K562 (cell line): ENCODE measurements at regions not wholly inside any gene's neighbourhood (a gene's known extent, or its start where the extent isn't known, plus 50 kb on each side); places are given as distances from the start of the nearest gene placed in this dataset.

Experiments
- ATAC-seq: fragments of 200-7000 bp; cut with Tn5 transposase; 3 replicates; pipeline ENCODE4 v1.9.1; 2020; ENCODE audit warnings: moderate library complexity
- BruUV-seq: library from RNA; stranded (reverse); fragments of 400-500 nt; replicated peaks from 2 replicates; lab custom pipeline; 2021; lab: Mats Ljungman, UMichigan
- CTCF ChIA-PET: fragments of 300-600 bp; formaldehyde crosslinking; extraction: SDS; loops from one replicate; lab custom pipeline; 2021; ENCODE audit warnings: low intra/inter-chr PET ratio; lab: Yijun Ruan, JAX
- POLR2A ChIA-PET: fragments of 300-600, 350-650 bp; sonication (Branson Sonifier 250); formaldehyde crosslinking; extraction: SDS; loops from one replicate; lab custom pipeline; 2021; ENCODE audit warnings: antibody characterized with exemption, inconsistent platforms; lab: Yijun Ruan, JAX
- DNase-seq, 4 experiments: peaks; one replicate each; pipeline versions ENCODE4 v3.0.0 to v3.0.0-alpha.2; 2011 to 2018; ENCODE audit warnings: low spot score in 3 of 4, mixed read lengths in 3 of 4; ENCODE audit errors: extremely low read depth in 1 of 4
- FAIRE-seq: peaks from 2 replicates; lab custom pipeline; 2011; peaks lifted over from hg19 to GRCh38; lab: Jason Lieb, UNC
- H2AFZ ChIP-seq: 2 replicates; pipeline ENCODE4 v1.6.0; 2011; ENCODE audit warnings: low read depth, low read length, control low read depth, inconsistent platforms
- H3K27ac ChIP-seq: fragments of 200-600 bp; 3 replicates; pipeline ENCODE4 v1.8.0; 2011; ENCODE audit warnings: low read depth, mild to moderate bottlenecking, control low read depth, inconsistent platforms, low read length, moderate library complexity, mixed read lengths; ENCODE audit errors: extremely low read depth
- H3K27me3 ChIP-seq, 2 experiments: fragments of 300-600 bp in 1 of 2; 2 replicates in 1 of 2; 3 replicates in 1 of 2; pipeline versions ENCODE4 v1.6.0 to v1.8.0; 2011; ENCODE audit warnings: inconsistent platforms in 2 of 2, low read length in 2 of 2, mild to moderate bottlenecking in 1 of 2, mixed read lengths in 1 of 2, moderate library complexity in 1 of 2; ENCODE audit not compliant: control insufficient read depth in 2 of 2, insufficient read depth in 2 of 2
- H3K36me3 ChIP-seq: fragments of 300-600 bp; 3 replicates; pipeline ENCODE4 v1.8.0; 2011; ENCODE audit warnings: mild to moderate bottlenecking, low read length, inconsistent platforms; ENCODE audit not compliant: control insufficient read depth, insufficient read depth
- H3K4me1 ChIP-seq, 2 experiments: fragments of 200-600 bp in 1 of 2; replicated peaks in 1 of 2; 2 replicates in 1 of 2; 3 replicates in 1 of 2; pipeline versions ENCODE4 v1.5.1 to v1.8.0; 2011; ENCODE audit warnings: inconsistent platforms in 2 of 2, low read length in 2 of 2, mild to moderate bottlenecking in 1 of 2, mixed read lengths in 1 of 2, moderate library complexity in 1 of 2; ENCODE audit not compliant: control insufficient read depth in 2 of 2, insufficient read depth in 2 of 2
- H3K4me2 ChIP-seq: 2 replicates; pipeline ENCODE4 v1.6.1; 2011; ENCODE audit warnings: low read length, control low read depth, inconsistent platforms, mixed read lengths; ENCODE audit not compliant: insufficient read depth
- H3K4me3 ChIP-seq: fragments of 200-600 bp; sonication (generic), shearing (Covaris generic); 2 replicates; pipeline ENCODE4 v1.5.1; 2016; ENCODE audit warnings: control low read depth, inconsistent platforms
- H3K79me2 ChIP-seq: fragments of 200-600 bp; 3 replicates; pipeline ENCODE4 v1.8.0; 2011; ENCODE audit warnings: low read length, inconsistent platforms; ENCODE audit not compliant: control insufficient read depth, insufficient read depth
- H3K9ac ChIP-seq, 2 experiments: 2 replicates each; pipeline versions ENCODE4 v1.6.0 to v1.6.1; 2011; ENCODE audit warnings: low read depth in 2 of 2, low read length in 2 of 2, control low read depth in 1 of 2, inconsistent platforms in 1 of 2, mild to moderate bottlenecking in 1 of 2, mixed read lengths in 1 of 2; ENCODE audit not compliant: insufficient read depth in 1 of 2
- H3K9me1 ChIP-seq: one replicate; pipeline ENCODE4 v1.6.0; 2011; ENCODE audit warnings: inconsistent platforms, mild to moderate bottlenecking, low read length, moderate library complexity; ENCODE audit not compliant: control insufficient read depth, insufficient read depth
- H3K9me3 ChIP-seq: replicated peaks from 2 replicates; pipeline ENCODE4 v1.5.1; 2011; ENCODE audit warnings: low read depth, low read length, inconsistent platforms; ENCODE audit not compliant: control insufficient read depth, insufficient read depth
- H4K20me1 ChIP-seq: replicated peaks from 2 replicates; pipeline ENCODE4 v1.6.1; 2011; ENCODE audit warnings: low read length, inconsistent platforms, mixed read lengths; ENCODE audit not compliant: control insufficient read depth, insufficient read depth
- CBX3 ChIP-seq, 2 experiments: IDR thresholded peaks; 1 replicate in 1 of 2; 2 replicates in 1 of 2; pipeline ENCODE4 v1.6.1; 2012; ENCODE audit warnings: inconsistent platforms in 2 of 2, low read length in 2 of 2, borderline replicate concordance in 1 of 2, control low read depth in 1 of 2
- CBX8 ChIP-seq: fragments of 200-600 bp; sonication (generic); IDR thresholded peaks from 2 replicates; pipeline ENCODE4 v1.6.1; 2012; ENCODE audit warnings: borderline replicate concordance, mixed run types, low read depth, mild to moderate bottlenecking, moderate library complexity, mixed read lengths, low read length, control low read depth, inconsistent platforms; ENCODE audit not compliant: poor library complexity, severe bottlenecking; ENCODE audit errors: extremely low read depth
- CCAR2 ChIP-seq: fragments of 200-400 bp; formaldehyde crosslinking; IDR thresholded peaks from 2 replicates; pipeline ENCODE4 v1.6.1; 2017; ENCODE audit warnings: mild to moderate bottlenecking, low read depth, low read length
- COPS2 ChIP-seq: fragments of 450-650 bp; conservative IDR thresholded peaks from 2 replicates; pipeline ENCODE4 v1.6.1; 2016; ENCODE audit warnings: mild to moderate bottlenecking, moderate library complexity
- DACH1 ChIP-seq: fragments of 450-650 bp; IDR thresholded peaks from 2 replicates; pipeline ENCODE4 v1.6.1; 2018; ENCODE audit not compliant: partially characterized antibody
- DMBX1 ChIP-seq: fragments of 250-450 bp; sonication (Bioruptor Pico); IDR thresholded peaks from 2 replicates; pipeline ENCODE4 v1.8.0; 2022; ENCODE audit warnings: inconsistent platforms, mild to moderate bottlenecking, moderate library complexity, borderline replicate concordance
- DNMT1 ChIP-seq: fragments of 450-650 bp; IDR thresholded peaks from 2 replicates; pipeline ENCODE4 v1.6.1; 2016; ENCODE audit warnings: antibody characterized with exemption, mild to moderate bottlenecking
- ELF4 ChIP-seq: fragments of 450-650 bp; formaldehyde crosslinking; IDR thresholded peaks from 2 replicates; pipeline ENCODE4 v1.4.0; 2022; ENCODE audit warnings: missing genetic modification characterization
- MLX ChIP-seq, 2 experiments: fragments of 450-650 bp in 1 of 2; sonication (generic) in 1 of 2; formaldehyde crosslinking; conservative IDR thresholded peaks; 2 replicates each; pipeline versions ENCODE4 v1.4.0 to v1.8.1; 2020 to 2022; ENCODE audit warnings: mild to moderate bottlenecking in 1 of 2, missing genetic modification reagents in 1 of 2
- RB1 ChIP-seq: fragments of 450-650 bp; IDR thresholded peaks from 2 replicates; pipeline ENCODE4 v1.6.1; 2017; ENCODE audit warnings: low read depth, mild to moderate bottlenecking
- RBM39 ChIP-seq: fragments of 200-400 bp; formaldehyde crosslinking; optimal IDR thresholded peaks from 2 replicates; pipeline ENCODE3; 2018; ENCODE audit warnings: low read depth, low read length
- TRIM24 ChIP-seq, 2 experiments: fragments of 450-650 bp; IDR thresholded peaks; 2 replicates each; pipeline ENCODE4 v1.6.1; 2016
- ZC3H11A ChIP-seq: IDR thresholded peaks from 2 replicates; pipeline ENCODE4 v1.6.1; 2012; ENCODE audit warnings: low read depth, low read length, improper control_type of control experiment
- ZNF778 ChIP-seq: fragments of 450-650 bp; formaldehyde crosslinking; IDR thresholded peaks from 2 replicates; pipeline ENCODE4 v1.4.0; 2020; ENCODE audit warnings: mild to moderate bottlenecking, moderate library complexity
- WGBS: fragments of 100-300 bp; shearing (Covaris generic); methylation state at CpG from one replicate; pipeline ENCODE4 v1.1.6; 2016; ENCODE audit warnings: low coverage, mixed read lengths; ENCODE audit not compliant: insufficient coverage; ENCODE audit errors: missing lambda C conversion rate; 5-methylcytosine and 5-hydroxymethylcytosine counted together
- in situ Hi-C: fragments of 300-500 bp; cut with MboI; formaldehyde crosslinking; loops from 4 replicates; pipeline ENCODE4 v1.15.0; 2018; ENCODE audit warnings: inconsistent platforms, mixed read lengths
- intact Hi-C: fragments of 100-400 bp; cut with micrococcal nuclease; formaldehyde crosslinking; loops from 2 replicates; pipeline ENCODE4 v1.14.2; 2022
- TF ChIP-seq, protein P1 (sequence below): fragments of 450-650 bp; formaldehyde crosslinking; IDR thresholded peaks from 2 replicates; pipeline ENCODE4 v1.4.0; 2020; ENCODE audit warnings: mild to moderate bottlenecking, moderate library complexity

- BruUV-seq: no TSS peak
- Histone ChIP-seq H4K20me1 (no peaks in the 10 kb centered on the region), H2AFZ (no peak overlapping the region), H3K27me3 (no peaks in the 10 kb centered on the region), H3K9me3 (peaks cover 6% of the 10 kb centered on the region), H3K4me3 (no peak overlapping the region), H3K36me3 (no peaks in the 10 kb centered on the region), H3K4me2 (no peak overlapping the region), H3K4me1 (peaks cover 0 to 9% of the 10 kb centered on the region in 2 experiments; a peak in 2 of 5 replicates), H3K9ac (no peak overlapping the region), H3K27ac (no peak overlapping the region), H3K79me2 (no peaks in the 10 kb centered on the region), H3K9me1 (no peaks in the 10 kb centered on the region)
- ChIA-PET CTCF (no interaction called here), POLR2A (interaction anchor here (0.5 to 0.7 kb wide), 2 partner anchors 9 to 16 kb away, joined by 3 to 4 read pairs; no protein-coding TSS in a partner anchor)
- 11% methylated on average over 5 of the region's 5 CpGs for WGBS
- TF ChIP-seq ELF4 (CRISPR knock-in tag) (no peak), DMBX1 (CRISPR knock-in tag) (no peak)
- TF ChIP-seq, protein P1, sequence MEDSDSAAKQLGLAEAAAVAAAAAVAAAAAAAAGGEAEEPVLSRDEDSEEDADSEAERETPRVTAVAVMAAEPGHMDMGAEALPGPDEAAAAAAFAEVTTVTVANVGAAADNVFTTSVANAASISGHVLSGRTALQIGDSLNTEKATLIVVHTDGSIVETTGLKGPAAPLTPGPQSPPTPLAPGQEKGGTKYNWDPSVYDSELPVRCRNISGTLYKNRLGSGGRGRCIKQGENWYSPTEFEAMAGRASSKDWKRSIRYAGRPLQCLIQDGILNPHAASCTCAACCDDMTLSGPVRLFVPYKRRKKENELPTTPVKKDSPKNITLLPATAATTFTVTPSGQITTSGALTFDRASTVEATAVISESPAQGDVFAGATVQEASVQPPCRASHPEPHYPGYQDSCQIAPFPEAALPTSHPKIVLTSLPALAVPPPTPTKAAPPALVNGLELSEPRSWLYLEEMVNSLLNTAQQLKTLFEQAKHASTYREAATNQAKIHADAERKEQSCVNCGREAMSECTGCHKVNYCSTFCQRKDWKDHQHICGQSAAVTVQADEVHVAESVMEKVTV (CRISPR knock-in tag): no peak
- no peak for DNase-seq
- FAIRE-seq: no peak
- in situ Hi-C loops (no loop called here), intact Hi-C loops (no loop called here)
- ATAC-seq: no peak
These were observed 170.2 kb downstream of the AKR1D1 start for GRCh38 chr7:138246428-138246827.

GRCh38 chr7:138247081-138247480 lies 170.8 kb downstream of the AKR1D1 start:
- Histone ChIP-seq H3K9ac (no peak overlapping the region), H3K27ac (no peak overlapping the region), H3K4me2 (no peak overlapping the region), H3K79me2 (no peaks in the 10 kb centered on the region), H3K27me3 (no peaks in the 10 kb centered on the region), H3K4me3 (no peak overlapping the region), H2AFZ (no peak overlapping the region), H4K20me1 (no peaks in the 10 kb centered on the region), H3K9me3 (peaks cover 6% of the 10 kb centered on the region), H3K9me1 (no peaks in the 10 kb centered on the region), H3K36me3 (no peaks in the 10 kb centered on the region), H3K4me1 (peaks cover 0 to 9% of the 10 kb centered on the region in 2 experiments; a peak in 2 of 5 replicates)
- FAIRE-seq (no peak), DNase-seq (no peak), ATAC-seq (no peak)
- ChIA-PET POLR2A (interaction anchor here (0.7 to 1.5 kb wide), 3 partner anchors 10 to 16 kb away, joined by 4 to 5 read pairs (median 4); no protein-coding TSS in a partner anchor), CTCF (no interaction called here)
- 6% methylated on average over 1 of the region's 1 CpG for WGBS
- in situ Hi-C loops: no loop called here
- BruUV-seq: no TSS peak
- intact Hi-C loops: no loop called here
- TF ChIP-seq ZC3H11A (no peak), DACH1 (no peak), COPS2 (no peak), DNMT1 (no peak), CCAR2 (no peak), CBX3 (IDR thresholded peaks at IDR 0.05; ENCODE audit: borderline replicate concordance in 1 of 2, low read length in 2 of 2) (no peak), ZNF778 (CRISPR knock-in tag) (no peak), MLX (CRISPR knock-in tag; conservative IDR thresholded peaks at IDR 0.05) (no peak), RB1 (no peak), TRIM24 (IDR thresholded peaks at IDR 0.05) (no peak), RBM39 (no peak), CBX8 (no peak)
